ENCODE measurements at regions not wholly inside any gene's neighbourhood (a gene's known extent, or its start where the extent isn't known, plus 50 kb on each side); places are given as distances from the start of the nearest gene placed in this dataset.

DNA sequence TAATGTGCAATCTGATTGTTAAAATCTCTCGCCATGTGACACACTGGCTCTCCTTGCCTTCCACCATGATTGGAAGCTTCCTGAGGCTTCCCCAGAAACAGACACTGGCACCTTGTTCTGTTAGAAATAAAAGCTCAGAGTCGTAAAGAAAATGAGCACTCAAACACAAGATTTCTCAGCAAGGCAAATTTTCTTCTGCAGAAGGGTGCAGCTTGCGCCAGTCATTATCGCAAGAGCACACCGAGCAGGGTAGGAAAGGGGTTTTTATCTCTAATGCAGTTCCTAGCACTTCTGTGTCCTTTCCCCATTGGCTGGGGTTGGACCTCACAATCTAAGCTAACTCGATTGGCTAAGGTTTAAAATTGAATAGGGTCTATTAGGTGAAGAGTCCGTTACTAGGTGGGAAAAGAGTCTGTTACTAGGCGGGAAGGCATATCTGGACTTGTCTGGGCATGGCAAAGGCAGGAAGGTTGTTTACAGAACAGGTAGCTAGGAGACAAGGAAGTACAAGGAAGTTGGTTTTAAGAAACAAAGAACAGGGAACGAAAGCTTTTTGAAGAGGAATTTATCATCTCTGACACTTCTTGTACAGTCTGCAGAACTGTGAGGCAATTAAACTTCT, 62.6 kb upstream of the BICD1 start:
- DNase-seq (ENCODE audit: low read depth), result no peak
- H3K4me3 ChIP-seq (ENCODE audit: low read depth, low read length), result no peak overlapping the region
- TF ChIP-seq, protein P1, sequence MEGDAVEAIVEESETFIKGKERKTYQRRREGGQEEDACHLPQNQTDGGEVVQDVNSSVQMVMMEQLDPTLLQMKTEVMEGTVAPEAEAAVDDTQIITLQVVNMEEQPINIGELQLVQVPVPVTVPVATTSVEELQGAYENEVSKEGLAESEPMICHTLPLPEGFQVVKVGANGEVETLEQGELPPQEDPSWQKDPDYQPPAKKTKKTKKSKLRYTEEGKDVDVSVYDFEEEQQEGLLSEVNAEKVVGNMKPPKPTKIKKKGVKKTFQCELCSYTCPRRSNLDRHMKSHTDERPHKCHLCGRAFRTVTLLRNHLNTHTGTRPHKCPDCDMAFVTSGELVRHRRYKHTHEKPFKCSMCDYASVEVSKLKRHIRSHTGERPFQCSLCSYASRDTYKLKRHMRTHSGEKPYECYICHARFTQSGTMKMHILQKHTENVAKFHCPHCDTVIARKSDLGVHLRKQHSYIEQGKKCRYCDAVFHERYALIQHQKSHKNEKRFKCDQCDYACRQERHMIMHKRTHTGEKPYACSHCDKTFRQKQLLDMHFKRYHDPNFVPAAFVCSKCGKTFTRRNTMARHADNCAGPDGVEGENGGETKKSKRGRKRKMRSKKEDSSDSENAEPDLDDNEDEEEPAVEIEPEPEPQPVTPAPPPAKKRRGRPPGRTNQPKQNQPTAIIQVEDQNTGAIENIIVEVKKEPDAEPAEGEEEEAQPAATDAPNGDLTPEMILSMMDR (IDR thresholded peaks at IDR 0.05; ENCODE audit: insufficient read depth, low read depth, low read length), result no peak

DNA sequence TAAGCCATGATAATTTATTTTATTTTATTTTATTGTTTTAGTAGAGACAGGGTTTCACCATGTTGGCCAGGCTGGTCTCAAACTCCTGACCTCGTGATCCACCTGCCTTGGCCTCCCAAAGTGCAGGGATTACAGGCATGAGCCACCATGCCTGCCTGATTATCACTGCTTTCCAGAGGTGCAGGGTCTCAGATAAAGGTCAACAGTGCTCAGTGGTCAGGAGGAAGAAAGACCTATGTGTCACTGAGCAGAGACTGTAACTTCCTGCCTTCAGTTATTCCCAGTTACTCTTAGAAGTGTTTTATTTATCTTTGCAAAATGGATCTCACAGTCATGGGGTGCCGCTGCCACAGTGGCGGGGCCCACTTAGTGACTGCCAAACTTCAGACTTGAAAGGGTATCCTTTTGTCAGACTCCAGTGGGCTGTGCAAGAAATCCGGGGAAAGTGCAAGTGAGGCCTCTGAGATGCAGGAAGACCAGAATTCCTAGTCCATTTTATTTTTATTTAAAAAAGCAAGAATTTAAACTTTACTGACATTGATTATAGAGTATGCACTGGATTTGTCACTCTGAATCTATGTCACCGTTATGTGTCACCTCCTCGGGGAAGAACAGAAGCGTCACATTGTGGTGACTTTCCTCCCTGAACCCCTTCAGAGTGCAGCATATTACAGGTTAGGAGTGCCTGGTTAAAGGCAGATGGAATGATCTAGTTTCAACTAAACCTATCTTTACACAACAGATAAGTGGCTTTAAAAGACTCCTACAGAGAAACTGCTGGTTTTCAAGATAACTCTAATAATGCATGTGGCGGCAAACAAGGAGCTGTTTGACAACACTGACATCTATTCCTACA, 59.1 kb upstream of the BICD1 start:
- TF ChIP-seq, protein P1 (IDR thresholded peaks at IDR 0.05; ENCODE audit: insufficient read depth, low read depth, low read length), result no peak
- no peak overlapping the region for H3K4me3 ChIP-seq (ENCODE audit: low read depth, low read length)
- DNase-seq (ENCODE audit: low read depth), result no peak

DNA sequence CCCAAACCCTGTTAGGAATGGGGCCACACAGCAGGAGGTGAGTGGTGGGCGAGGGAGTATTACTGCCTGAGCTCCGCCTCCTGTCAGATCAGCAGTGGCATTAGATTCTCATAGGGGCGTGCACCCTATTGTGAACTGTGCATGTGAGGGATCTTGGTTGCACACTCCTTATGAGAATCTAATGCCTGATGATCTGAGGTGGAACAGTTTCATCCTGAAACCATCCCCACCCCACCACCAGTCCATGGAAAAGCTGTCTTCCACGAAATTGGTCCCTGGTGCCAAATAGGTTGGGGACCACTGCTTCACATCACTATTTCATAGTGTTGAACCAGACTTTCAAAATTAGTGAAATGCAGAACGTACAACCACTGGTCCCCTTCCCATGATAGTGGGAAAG, 57.9 kb upstream of the BICD1 start:
- TF ChIP-seq, protein P1 (IDR thresholded peaks at IDR 0.05; ENCODE audit: insufficient read depth, low read depth, low read length), result no peak
- no peak overlapping the region for H3K4me3 ChIP-seq (ENCODE audit: low read depth, low read length)
- DNase-seq (ENCODE audit: low read depth), result no peak

DNA sequence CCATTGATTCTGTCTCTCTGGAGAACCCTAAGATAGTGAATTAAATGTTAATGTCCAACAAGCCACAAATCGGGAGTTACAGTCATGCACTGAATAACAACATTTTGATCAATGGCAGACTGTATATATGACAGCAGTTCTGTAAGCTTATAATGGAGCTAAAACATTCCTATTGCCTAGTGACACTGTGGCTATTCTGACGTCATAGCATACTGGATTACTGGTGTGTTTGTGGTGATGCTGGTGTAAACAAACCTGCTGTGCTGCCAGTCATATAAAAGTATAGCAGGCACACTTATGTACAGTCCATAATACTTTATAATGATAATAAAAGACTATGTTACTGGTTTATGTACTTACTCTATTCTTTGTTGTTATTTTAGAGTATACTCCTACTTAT, 56.7 kb upstream of the BICD1 start:
- TF ChIP-seq, protein P1 (IDR thresholded peaks at IDR 0.05; ENCODE audit: insufficient read depth, low read depth, low read length), result no peak

DNA sequence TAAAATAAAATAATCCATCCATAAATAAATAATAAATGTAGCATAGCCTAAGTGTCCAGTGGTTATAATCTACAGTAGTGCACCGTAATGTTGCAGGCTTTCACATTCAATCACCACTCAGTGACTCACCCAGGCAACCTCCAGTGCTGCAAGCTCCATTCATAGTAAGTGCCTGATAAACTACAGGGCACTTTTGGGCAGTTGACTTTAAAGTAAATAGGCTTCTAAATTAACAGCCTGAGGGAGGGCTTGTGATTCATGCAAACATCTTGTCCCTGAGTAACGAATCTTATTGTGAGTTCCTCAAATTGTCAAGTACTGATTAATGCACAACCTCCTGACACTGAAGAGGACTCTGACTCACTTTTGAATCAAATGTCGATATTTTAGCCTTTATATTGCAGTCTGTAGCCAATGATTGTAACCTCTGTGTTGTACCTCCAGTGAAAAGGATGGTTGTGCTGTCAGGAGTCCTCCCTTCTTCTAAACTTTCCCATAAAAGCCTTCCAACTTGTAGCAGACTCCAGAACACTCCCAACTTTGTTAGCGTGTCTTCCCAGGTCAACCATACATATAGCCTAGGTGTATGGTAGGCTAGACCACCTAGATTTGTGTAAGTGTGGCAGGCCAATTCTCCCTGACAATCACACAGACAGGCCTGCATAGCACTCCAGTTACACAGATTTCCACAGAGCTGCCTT, 55.0 kb upstream of the BICD1 start:
- no peak overlapping the region for H3K4me3 ChIP-seq (ENCODE audit: low read depth, low read length)
- TF ChIP-seq, protein P1 (IDR thresholded peaks at IDR 0.05; ENCODE audit: insufficient read depth, low read depth, low read length), result no peak
- DNase-seq (ENCODE audit: low read depth), result peak; percentile 94

More for the DNA sequence above, 56.7 kb upstream of the BICD1 start:
- peak; percentile 53 for DNase-seq (ENCODE audit: low read depth)
- H3K4me3 ChIP-seq (ENCODE audit: low read depth, low read length), result no peak overlapping the region

DNA sequence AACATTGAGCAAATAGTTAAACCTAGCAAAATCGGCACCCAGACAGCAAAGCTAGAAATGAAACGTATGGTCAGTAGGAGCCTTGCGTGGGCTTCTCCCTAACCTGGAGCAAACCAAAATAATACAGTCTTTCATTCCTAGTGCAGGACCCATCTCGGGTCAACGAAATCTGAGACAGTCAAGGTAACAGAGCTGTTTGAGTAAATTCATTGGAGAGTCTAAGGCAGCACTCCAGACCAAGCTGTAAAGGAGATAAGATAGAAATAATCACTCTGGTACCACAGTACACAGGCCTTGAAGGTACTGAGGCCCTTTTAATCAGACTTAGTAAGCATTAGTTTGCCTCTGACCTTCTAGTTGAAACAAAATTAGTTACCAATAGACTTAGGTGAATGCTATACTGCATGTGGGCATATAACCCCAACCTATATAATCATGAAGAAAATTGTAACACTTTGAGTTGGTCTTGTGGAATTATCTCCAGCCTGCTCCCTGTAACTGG, 54.4 kb upstream of the BICD1 start:
- TF ChIP-seq, protein P1 (IDR thresholded peaks at IDR 0.05; ENCODE audit: insufficient read depth, low read depth, low read length), result no peak
- no peak overlapping the region for H3K4me3 ChIP-seq (ENCODE audit: low read depth, low read length)
- no peak for DNase-seq (ENCODE audit: low read depth)

Data from fibroblast of villous mesenchyme (primary cell).